GM19328 (cell line): ENCODE measurements at regions not wholly inside any gene's neighbourhood (a gene's known extent, or its start where the extent isn't known, plus 50 kb on each side); places are given as distances from the start of the nearest gene placed in this dataset.

Source experiments
- ATAC-seq: cut with Tn5 transposase; IDR thresholded peaks from one replicate; pipeline ENCODE4 v1.9.1; 2021; ENCODE audit warnings: mild to moderate bottlenecking, moderate library complexity; ENCODE audit not compliant: unreplicated experiment

DNA sequence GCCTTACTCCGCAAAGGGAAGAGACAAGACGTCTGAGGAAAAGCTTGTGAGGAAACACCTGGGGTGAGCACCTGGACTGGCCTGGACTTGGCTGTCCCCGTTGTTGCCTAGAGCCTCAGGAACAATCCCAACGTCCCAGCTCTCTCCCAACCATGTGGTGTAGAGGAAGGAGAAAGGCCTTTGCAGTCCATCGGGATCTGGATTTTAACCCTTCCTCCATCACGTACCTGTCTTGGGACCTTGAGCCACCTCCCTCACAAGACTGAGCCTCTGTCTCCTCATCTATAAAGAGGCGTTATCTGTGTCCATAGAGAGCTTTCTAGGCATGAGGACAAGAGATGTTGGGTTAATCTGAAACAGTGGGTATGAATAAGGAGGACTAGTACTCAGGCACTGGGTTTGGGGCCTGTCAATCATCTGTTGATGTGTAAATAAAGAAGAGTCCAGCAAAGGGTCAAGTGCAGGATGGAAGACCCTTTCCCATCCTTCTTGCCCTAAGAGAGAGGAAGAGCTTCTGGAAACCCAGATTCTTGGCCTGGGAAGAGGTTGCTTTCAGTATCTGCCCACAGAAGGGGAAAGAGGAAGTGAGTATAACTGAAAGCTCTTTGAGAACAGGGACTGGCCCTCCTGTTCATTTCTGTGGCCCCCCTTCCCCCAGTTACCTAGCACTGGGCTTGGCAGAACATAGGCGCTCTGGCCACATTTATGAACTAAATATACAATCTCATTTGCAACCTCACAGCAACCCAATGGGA lies 137.1 kb downstream of the PJA1 start:
- peak; percentile 87 for ATAC-seq

DNA sequence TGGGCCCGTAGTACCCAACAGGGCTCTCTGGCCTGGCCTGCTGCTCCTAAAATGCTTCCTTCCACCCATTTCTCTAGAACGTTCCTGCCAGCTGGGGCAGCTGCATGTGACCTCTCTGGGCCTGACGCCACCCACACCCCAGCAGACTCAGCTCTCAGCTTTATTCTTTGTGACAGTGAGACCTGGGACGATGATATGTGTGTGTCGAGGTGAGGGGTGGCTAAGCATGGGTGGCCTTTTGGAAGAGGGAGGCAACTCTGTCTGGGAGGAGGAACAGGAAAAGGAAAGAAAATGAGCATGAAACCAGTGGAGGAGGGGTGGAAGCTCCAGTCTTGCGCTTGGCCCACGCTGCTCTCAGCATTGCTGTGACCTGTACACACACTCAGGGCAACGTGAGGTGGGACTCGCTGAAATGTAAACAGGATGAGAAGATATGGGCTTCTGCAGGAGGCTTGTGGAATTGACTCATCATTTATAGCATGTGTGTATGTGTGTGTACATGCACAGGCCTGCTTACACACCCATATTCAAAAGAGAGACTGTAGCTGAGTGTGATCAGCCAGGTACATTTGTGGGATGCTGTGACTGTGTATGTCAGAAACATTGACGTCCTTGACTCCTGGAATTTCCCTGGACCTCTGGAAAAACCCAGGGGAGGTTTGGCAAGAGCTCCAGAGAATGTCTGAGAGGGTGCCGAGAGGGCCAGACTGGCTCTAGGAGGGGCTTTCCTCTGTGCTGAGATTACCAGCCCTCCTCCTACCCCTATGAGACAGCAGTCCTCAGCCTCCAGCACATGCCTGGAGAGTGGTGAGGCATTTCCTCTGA lies 137.9 kb downstream of the PJA1 start:
- no peak for ATAC-seq

DNA sequence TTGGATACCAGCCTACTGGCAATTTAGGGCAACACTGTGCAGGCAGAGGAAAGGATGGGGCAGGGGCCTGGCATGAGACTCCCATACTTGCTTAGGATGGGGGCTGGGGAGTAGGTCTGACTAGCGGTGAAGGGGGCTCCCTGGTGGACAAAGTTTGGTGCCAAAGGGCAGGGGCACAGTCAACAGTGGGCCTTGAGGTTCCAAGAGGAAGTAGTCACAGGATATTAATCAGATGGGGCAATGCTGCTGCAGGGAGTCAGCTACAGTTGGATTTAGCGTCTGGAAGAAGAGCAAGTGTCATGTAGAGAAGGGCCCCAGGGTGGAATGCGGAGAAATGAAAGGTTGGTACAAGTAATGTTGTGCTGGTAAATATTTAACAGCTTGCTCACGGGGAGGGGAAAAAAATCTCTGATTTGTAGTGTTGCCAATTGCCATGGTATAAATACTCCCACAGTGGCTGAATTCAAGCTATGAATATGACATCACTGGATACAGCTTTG lies 139.4 kb downstream of the PJA1 start:
- no peak for ATAC-seq

DNA sequence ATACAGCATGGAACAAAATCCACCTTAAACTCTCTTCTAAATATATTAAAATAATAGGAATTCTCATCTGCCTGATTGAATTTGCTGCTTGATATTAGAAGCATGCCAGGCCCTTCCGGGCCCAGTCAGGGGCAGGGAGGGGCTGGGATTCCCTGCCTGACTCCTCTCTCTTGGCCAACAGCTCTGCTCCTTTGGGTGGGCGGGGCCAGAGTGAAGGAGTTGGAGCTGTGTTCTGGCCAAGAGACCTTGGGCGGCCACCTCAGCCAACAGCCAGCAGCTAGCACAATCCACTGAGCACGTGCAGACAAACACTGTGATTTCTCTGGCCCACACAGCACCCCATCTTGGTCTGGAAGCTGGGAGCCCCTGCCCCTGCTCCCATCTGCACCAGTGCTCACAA lies 140.3 kb downstream of the PJA1 start:
- no peak for ATAC-seq

DNA sequence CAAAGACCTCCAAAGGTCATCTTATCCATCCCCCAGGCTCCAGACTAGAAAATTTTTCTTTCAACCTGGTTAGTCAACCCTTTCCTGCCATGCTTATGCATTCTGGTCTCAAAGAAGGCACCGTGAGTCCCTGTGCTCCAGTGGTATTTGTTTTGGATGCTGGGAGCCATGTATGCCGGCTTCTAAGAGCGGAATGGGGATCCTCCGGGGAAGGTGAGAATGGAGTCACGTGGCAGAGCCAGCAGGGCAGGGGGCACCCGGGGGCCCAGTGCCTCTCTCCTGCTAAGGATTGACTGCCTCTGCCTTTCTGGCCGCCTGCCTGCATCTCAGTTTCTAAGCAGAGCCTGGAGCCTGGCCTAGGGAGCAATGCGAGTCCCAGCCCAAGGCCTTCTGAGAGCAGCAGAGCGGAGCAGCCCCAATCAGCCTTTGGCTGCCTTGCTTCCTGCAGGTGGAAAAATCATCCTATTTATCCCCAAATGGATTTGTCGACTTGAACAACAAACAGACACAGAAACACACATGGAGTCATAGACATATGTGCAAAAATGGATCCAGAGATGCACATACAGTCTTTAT lies 141.0 kb downstream of the PJA1 start:
- ATAC-seq = no peak

DNA sequence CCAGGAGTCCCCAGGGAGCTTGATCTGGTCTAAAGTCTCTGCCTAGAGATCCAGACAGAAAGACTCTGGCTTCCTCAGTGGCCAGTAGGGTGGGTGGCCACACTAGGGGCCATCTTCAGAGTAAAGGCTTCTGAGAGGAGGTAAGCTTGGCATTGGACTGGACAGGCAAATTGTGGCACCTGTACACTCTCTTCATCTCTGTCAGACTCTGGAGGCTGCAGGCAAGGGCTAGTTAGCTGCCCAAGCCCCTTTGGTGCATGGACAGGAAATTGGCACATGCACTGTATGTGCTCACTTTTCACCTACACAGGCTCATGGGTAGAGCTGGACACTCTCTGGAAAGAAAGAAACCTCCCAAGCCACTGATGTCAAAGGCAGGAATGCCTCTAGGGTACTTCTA lies 142.8 kb downstream of the PJA1 start:
- ATAC-seq = no peak

DNA sequence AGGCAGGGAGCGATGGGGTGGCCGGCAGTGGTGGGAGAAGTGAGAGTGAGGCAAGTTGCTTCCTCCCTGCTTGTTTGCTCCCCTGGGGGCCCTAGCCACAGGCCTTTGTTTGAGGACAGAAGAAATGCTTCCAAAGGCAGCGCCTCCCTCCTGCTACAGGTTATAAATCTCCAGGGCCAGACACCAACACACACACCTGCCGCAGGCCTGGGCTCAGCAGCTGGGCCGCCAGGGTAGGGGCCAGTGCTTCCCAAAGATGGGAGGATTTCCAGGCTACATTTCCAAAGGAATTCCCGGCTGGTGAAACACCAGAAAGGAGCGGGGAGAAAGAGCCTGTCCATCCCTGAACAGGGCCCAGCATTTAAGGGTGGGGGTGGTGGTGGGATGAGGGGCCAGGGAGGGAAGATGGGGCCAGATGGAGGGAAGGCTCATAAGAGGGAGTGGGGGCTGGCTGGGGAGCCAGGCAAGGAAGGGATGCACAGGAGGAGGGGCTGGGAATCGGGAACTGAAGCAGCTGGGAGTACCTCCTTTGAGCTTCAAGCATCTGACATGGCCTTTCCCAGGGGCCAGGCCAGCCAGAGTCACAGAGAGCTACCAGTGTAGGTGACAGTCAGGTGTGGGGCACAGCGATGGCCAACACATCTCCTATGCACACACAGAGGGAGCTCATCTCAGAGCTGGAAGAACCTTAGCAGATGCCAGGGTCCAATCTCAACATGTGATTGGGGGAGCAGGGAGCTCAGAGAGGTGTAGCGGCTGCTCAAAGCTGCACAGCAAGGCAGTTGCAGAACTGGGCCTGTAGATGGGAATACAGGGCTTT lies 143.9 kb downstream of the PJA1 start:
- ATAC-seq = no peak

DNA sequence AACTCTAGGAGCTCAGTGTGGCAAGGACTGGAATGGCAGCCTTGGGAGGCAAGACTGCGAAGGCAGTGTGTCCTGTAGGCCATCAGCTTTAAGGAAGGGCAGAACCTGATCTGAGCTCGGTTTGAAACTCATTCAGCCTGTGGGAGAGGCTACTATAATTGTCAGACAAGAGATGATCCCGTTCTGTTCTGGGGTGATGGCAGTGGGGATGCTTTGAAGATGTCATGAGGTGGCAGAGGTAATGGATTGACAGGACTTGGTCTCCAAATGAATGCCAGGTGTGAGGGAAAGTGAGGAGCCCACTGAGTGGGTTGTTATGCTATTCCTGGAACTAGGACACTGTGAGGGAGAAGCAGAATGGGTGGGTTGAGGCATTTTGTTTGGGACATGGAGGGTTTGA lies 144.9 kb downstream of the PJA1 start:
- ATAC-seq = no peak

DNA sequence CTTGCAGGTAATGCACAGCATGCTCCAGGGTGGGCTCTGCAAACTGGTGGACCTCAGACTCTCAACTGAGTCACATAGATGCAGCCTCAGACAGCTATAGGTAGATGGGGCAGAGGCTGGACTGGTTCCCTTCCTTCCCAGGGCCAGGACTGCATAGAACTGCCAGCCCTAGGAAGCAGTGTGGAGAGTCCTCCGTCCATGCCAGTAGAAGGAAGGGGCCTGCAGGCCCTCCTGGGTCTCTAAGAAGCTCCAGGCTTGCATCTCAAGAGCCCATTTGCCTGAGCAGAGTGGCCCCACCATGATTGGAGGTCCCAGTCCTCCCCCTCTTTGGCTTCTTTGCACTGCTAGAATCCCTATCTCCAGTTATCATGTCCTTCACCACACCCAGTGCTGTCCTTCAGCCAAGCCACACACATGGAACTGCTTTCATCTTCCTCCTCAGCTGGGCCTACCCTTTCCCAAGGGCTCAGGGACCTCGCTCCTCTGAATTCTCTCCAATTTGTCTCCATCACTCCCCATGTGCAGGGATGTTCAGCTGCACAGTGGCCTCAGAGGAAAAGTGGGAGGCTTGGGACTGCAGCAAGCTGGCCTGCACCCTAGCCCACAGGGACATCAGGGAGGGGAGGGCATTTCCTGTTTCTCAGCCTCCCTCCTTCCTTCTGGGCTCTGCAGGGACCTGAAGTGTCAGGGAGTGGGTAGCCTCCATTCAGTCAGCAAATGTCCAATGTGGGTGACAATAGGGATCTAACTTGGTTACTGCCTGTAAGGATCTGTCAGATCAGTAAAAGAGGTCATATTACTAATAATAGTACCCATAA lies 146.0 kb downstream of the PJA1 start:
- no peak for ATAC-seq

DNA sequence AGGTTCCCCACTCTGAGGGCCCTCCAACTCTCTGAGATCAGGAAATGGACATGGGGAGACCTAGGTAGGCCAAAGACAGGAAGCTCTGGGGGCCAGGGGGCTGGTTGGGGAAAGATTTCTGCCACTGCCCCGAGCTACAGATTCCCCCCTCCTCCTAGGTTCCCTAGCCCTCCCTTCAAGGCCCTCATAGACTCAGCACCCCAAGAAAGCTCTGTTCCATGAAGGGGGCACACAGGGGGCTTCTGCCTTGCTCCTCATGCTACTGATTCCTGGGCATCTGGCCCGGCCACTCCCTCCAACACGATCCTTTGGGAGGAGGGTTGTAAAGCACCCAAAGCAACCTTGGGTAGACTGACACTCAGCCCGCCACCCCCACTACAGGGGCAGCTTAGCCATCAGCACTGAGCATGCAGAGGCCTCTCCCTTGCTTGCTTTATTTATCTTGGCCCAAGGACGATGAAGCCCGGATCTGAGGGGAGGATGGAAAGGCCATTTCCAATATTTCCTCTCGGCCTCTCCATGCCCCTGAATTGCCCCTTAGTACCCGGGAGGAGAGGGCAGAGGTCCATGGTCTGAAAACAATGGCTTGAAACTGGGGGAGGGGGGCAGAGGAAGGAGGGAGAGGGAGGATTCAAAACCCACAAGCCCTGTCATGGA lies 146.7 kb downstream of the PJA1 start:
- no peak for ATAC-seq

DNA sequence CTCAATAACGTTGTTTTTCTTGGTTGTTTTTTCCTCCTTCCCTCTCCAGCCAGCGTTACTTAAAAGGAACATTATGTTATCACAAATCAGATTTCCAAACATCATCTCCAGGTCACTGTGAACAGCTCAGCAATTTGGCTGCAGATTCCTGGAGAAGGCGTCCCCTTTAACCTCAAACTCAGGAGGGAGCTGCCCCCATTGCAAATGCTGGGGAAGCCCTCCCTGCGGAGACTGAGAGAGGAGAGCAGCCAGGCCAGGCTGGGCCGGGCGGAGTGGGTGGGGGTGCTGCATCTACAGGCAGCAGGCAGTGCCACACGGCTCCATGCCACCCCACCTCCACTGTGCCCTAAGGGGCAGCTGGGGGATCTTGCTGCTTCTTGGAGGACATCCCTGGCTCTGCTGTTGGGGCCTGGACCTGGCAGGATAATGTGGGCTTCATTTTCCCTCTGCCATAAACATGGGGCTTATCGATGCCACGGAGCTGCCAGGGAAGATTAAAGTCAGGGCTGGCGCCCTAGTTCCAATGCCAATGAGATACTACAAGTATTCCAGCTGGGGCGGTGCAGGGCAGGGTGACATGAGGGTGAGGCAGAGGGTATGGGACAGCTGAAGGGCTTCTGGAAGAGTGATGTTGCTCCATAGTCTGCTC lies 148.8 kb downstream of the PJA1 start:
- no peak for ATAC-seq

DNA sequence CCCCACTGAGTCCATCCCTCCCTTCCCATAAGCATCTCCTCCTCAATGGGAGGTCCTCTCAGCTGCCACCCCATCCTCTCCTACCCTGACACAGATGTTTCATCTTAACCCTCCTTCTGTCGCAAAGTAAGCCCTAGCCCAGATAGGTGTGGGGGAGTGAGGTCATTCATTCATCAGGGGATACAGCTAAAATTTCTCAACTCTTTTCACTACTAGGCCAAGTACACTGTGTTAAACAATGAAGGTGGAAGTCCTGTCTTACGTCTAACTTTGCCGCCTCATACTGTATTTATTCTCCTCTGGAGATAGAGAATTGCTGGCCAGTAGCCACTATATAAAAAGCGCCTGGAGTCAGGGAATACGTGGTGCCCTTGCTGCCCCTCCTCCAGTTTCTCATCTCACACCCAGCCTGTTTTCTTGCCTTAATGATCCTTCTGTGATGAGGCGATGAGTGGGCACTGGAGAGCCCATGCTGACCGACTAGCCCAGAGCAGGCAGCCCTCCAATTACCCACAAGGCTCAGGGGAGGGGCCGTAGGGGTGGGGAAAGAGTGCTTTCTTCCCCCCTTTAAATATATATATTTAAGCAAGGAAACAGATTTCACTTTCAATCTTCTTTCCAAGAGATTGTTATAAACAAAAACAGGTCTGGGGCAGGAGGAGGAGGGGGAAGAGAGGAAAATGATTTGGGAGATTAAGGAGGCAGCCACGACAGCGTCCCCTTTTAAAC lies 149.5 kb downstream of the PJA1 start:
- no peak for ATAC-seq

DNA sequence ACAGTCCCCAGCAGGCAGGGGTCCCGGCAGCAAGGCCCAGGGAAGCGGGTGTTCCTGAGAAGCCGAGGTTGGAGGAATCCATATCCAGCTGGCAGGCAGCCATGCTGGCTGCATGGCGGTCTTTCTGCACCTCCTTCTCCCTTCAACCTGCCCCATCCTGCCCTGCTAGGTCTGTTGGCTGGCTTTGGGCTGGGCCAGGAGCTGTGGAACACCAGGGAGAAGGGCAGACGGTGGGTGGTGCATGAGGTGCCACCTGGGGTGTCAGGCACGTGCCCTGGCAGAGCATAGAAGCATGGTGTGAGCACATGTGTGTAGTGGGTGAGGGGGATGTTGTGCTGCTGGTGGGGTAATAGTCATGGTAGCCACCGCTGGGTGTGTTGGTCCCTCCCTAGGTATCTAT lies 150.1 kb downstream of the PJA1 start:
- ATAC-seq = no peak

DNA sequence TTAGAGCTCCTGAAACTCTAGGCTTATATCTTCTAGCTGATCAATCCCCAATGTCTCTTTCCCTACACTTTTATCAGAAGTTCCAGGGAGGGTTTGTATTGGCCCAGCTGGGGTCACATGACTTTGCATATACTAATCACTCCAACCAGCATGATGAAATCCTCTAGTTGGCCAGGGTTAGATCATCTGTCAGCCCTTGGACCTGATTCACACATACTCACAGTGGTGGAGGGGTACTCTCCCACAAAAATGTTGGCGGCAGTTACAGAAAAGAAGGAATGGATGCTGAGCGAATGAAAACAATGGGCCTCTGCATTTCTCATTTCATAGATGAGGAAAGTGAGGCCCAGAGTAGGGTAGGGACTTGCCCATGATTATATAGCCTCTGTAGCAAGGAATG lies 151.1 kb downstream of the PJA1 start:
- ATAC-seq = no peak

DNA sequence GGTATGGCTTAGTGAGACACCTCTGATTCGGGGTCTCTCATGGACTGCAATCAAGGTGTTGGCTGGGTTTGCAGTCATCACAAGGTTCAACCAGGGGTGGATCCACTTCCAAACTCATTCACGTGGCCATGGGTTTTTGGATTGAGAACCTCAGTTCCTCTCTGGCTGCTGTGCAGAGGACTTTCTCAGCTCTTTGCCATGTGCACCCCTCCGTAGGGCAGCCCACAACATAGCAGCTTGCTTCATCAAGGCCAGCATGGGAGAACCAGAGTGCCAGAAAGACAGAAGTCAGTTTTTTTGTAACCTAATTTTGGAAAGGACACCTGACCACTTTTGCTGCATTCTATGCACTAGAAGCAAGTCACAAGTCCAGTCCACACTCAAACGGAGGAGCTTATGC lies 154.9 kb downstream of the PJA1 start:
- ATAC-seq = no peak

DNA sequence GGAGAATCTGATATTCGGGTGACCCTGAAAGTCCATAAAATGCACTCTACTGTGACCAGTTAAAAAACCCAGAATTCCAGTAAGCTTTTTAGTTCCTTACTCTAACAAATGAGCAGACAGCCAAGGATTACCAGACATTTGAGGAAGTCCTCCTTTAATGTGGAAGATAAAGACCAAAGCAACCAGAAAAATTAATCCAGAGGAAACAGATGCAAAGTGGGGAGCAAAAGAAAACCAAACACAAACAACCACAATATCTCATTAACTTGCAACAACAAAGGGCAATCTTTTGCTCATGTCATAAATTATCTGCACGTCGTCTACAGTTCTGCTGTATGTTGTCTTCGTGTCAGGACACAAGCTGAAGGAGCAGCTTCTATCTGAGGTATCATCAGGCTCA lies 164.4 kb downstream of the PJA1 start:
- ATAC-seq = no peak

DNA sequence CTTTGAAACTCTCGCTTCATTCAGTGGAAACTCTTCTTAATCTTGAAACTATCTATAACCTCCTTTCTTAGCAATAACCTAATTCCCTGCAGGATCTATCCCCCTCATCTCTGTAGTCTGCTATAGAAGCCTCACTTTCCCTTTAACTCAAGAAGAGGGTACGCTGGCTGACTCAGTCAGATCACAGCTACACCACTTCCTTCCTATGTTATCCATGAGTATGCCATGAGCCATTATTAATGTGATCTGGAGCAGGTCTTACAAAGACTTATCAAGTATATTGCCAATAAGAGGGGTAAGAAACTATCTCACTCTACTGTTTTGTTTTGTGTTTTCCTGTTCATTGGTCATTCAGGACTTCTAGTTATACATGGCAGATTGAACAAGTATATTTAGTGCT lies 165.3 kb downstream of the PJA1 start:
- no peak for ATAC-seq

DNA sequence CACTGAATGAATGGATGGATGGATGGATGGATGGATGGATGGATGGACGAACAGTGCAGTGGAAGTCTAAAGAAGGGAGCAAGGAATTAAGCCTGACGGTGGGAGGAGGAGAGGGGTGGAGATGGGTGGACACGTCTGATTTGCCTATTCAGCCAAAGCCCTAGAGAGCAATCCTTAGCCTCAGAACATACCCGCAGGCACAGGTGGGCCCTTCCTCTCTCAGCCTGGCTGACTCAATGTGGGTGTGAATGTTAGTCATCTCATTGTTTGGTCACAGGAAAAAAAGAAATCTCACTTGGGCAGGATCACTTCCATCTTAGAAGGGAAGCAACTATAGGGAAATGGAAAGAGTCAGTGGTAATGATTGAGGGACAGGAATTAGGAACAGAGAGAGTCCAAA lies 165.9 kb downstream of the PJA1 start:
- ATAC-seq = no peak

DNA sequence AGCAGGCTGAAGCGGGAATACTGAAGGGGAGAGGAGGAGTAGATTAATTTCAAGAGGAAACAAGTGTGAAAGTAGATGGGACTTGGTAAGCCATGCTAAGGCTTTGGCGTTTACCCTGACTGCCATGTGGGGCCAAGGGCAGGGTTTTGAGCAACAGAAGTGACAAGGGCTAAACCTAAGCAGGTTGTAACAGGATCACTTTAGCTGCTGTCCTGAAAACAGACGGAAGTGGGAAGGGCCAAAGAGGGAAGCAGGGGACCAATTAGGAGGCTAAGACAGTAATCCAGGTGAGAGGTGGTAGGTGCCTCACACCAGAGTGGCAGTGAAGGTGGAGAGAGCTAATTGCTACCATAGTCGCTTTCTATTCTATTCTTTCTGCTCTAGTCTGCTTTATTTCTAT lies 166.5 kb downstream of the PJA1 start:
- no peak for ATAC-seq
